Left lung (tissue), 4 donors: ENCODE measurements at regions not wholly inside any gene's neighbourhood (a gene's known extent, or its start where the extent isn't known, plus 50 kb on each side); places are given as distances from the start of the nearest gene placed in this dataset.
A peak's percentile ranks its signal among the peaks of the same experiment; 100 is the strongest.

Source experiments
- ATAC-seq: fragments of 200-7000 bp; cut with Tn5 transposase; one replicate; pipeline ENCODE4 v1.9.1; 2020; ENCODE audit warnings: moderate library complexity
- DNase-seq, 4 donors: peaks; one replicate each; pipeline ENCODE4 v3.0.0-alpha.2; 2013 to 2020
- H3K27ac ChIP-seq, 2 donors: fragments of 200-600 bp; sonication (generic) in 1 of 2; one replicate each; pipeline versions ENCODE4 v1.5.0 to v1.8.0; 2020 to 2021
- H3K27me3 ChIP-seq, 2 donors: fragments of 200-600 bp; sonication (generic) in 1 of 2; one replicate each; pipeline versions ENCODE4 v1.5.0 to v1.8.0; 2020 to 2021
- H3K36me3 ChIP-seq, 2 donors: fragments of 200-600 bp; sonication (generic) in 1 of 2; one replicate each; pipeline versions ENCODE4 v1.5.0 to v1.8.0; 2020 to 2021
- H3K4me1 ChIP-seq, 2 donors: fragments of 200-600 bp; one replicate each; pipeline ENCODE4 v1.8.0; 2021
- H3K4me3 ChIP-seq, 2 donors: fragments of 200-600 bp; sonication (generic) in 1 of 2; one replicate each; pipeline versions ENCODE4 v1.5.0 to v1.8.0; 2020 to 2021; ENCODE audit warnings: mild to moderate bottlenecking in 1 of 2
- H3K9me3 ChIP-seq, 2 donors: fragments of 200-600 bp; sonication (generic) in 1 of 2; one replicate each; pipeline versions ENCODE4 v1.5.0 to v1.8.0; 2020 to 2021
- CTCF ChIP-seq, 2 donors: fragments of 200-600 bp; sonication (generic) in 1 of 2; IDR thresholded peaks; one replicate each; pipeline versions ENCODE4 v1.5.0 to v1.8.0; 2021; ENCODE audit warnings: antibody characterized with exemption in 2 of 2
- intact Hi-C, 2 donors: fragments of 100-400 bp; cut with DNase I; formaldehyde crosslinking; loops; one replicate each; pipeline versions ENCODE4 v1.11.2 to v1.14.2; 2022
- donor health status: DM: no; HTN: yes; CAD: no.
- donor health status: DM: no; HTN: no; CAD: no.

GRCh38 chr18:28863396-28863795, 686.5 kb upstream of the CDH2 start:
- no peak for TF ChIP-seq CTCF (IDR thresholded peaks at IDR 0.05)
- ATAC-seq (no peak), DNase-seq (no peak)
- H3K9me3 ChIP-seq, result peaks cover 0 to 3% of the 10 kb centered on the region in 2 donors
- no peak overlapping the region for H3K27ac ChIP-seq
- no peaks in the 10 kb centered on the region for H3K4me1 ChIP-seq
- H3K4me3 ChIP-seq, result no peak overlapping the region
- no peaks in the 10 kb centered on the region for H3K36me3 ChIP-seq
- no peaks in the 10 kb centered on the region for H3K27me3 ChIP-seq
- intact Hi-C loops, result no loop called here

GRCh38 chr18:28858248-28858647, 681.3 kb upstream of the CDH2 start:
- no peaks in the 10 kb centered on the region for H3K4me1 ChIP-seq
- ATAC-seq (no peak), DNase-seq (no peak)
- H3K4me3 ChIP-seq, result no peak overlapping the region
- no peak for TF ChIP-seq CTCF (IDR thresholded peaks at IDR 0.05)
- H3K27ac ChIP-seq, result no peak overlapping the region
- intact Hi-C loops, result no loop called here
- peaks cover 0 to 3% of the 10 kb centered on the region in 2 donors for H3K9me3 ChIP-seq
- H3K27me3 ChIP-seq, result no peaks in the 10 kb centered on the region
- H3K36me3 ChIP-seq, result no peaks in the 10 kb centered on the region

- no peaks in the 10 kb centered on the region for H3K4me1 ChIP-seq
- H3K9me3 ChIP-seq, result peaks cover 0 to 6% of the 10 kb centered on the region in 2 donors
- H3K27ac ChIP-seq, result no peak overlapping the region
- H3K4me3 ChIP-seq, result no peak overlapping the region
- no peak for TF ChIP-seq CTCF (IDR thresholded peaks at IDR 0.05)
- ATAC-seq (no peak), DNase-seq (peak in 1 of 4 donors; percentile 13)
- intact Hi-C loops, result no loop called here
- no peaks in the 10 kb centered on the region for H3K27me3 ChIP-seq
- H3K36me3 ChIP-seq, result no peaks in the 10 kb centered on the region
These were observed 679.1 kb upstream of the CDH2 start for GRCh38 chr18:28855989-28856388.

GRCh38 chr18:28855524-28855923, 678.6 kb upstream of the CDH2 start:
- H3K4me1 ChIP-seq, result no peaks in the 10 kb centered on the region
- DNase-seq (no peak), ATAC-seq (no peak)
- no peak overlapping the region for H3K4me3 ChIP-seq
- no peaks in the 10 kb centered on the region for H3K36me3 ChIP-seq
- intact Hi-C loops, result no loop called here
- no peaks in the 10 kb centered on the region for H3K27me3 ChIP-seq
- TF ChIP-seq CTCF (IDR thresholded peaks at IDR 0.05), result no peak
- H3K9me3 ChIP-seq, result peaks cover 0 to 6% of the 10 kb centered on the region in 2 donors
- H3K27ac ChIP-seq, result no peak overlapping the region

- Histone ChIP-seq H3K4me1 (no peaks in the 10 kb centered on the region), H3K36me3 (no peaks in the 10 kb centered on the region), H3K27me3 (no peaks in the 10 kb centered on the region), H3K4me3 (no peak overlapping the region), H3K27ac (no peak overlapping the region), H3K9me3 (peaks cover 0 to 6% of the 10 kb centered on the region in 2 donors)
- no peak for TF ChIP-seq CTCF (IDR thresholded peaks at IDR 0.05)
- intact Hi-C loops, result no loop called here
- ATAC-seq (peak; percentile 33), DNase-seq (no peak)
These were observed 678.0 kb upstream of the CDH2 start for GRCh38 chr18:28854964-28855363.
